ENCODE measurements at regions not wholly inside any gene's neighbourhood (a gene's known extent, or its start where the extent isn't known, plus 50 kb on each side); places are given as distances from the start of the nearest gene placed in this dataset.

- Histone ChIP-seq H3K27ac (no peak overlapping the region), H3K36me3 (replicated peaks; ENCODE audit: insufficient read depth, low read depth) (no peaks in the 10 kb centered on the region), H3K79me2 (no peaks in the 10 kb centered on the region), H3K4me3 (no peak overlapping the region), H3K9me3 (ENCODE audit: low read depth) (no peaks in the 10 kb centered on the region), H2AFZ (no peak overlapping the region), H4K20me1 (ENCODE audit: insufficient read depth, poor library complexity, severe bottlenecking) (no peaks in the 10 kb centered on the region), H3K27me3 (no peaks in the 10 kb centered on the region), H3K9me2 (replicated peaks; ENCODE audit: insufficient read depth) (no peaks in the 10 kb centered on the region), H3K4me1 (ENCODE audit: insufficient read depth) (no peaks in the 10 kb centered on the region), H3K4me2 (no peak overlapping the region)
- DNase-seq (ENCODE audit: low spot score), result no peak
- 92% methylated on average over 6 of the region's 6 CpGs for WGBS (ENCODE audit: low lambda C conversion rate, missing lambda C conversion rate)
- no peak for TF ChIP-seq EZH2 (IDR thresholded peaks at IDR 0.05; ENCODE audit: borderline replicate concordance)
- no peak for TF ChIP-seq EZH2phosphoT487 (IDR thresholded peaks at IDR 0.05; ENCODE audit: low read depth, severe bottlenecking, unreplicated experiment)
- no peak for TF ChIP-seq CTCF (IDR thresholded peaks at IDR 0.05; ENCODE audit: poor library complexity)
These were observed 59.3 kb upstream of the ANO1 start for GRCh38 chr11:70018816-70019215.

- Histone ChIP-seq H3K4me1 (ENCODE audit: insufficient read depth) (no peaks in the 10 kb centered on the region), H3K9me2 (replicated peaks; ENCODE audit: insufficient read depth) (no peaks in the 10 kb centered on the region), H3K4me2 (no peak overlapping the region), H2AFZ (no peak overlapping the region), H3K9me3 (ENCODE audit: low read depth) (no peaks in the 10 kb centered on the region), H3K27me3 (no peaks in the 10 kb centered on the region), H3K36me3 (replicated peaks; ENCODE audit: insufficient read depth, low read depth) (no peaks in the 10 kb centered on the region), H3K27ac (no peak overlapping the region), H4K20me1 (ENCODE audit: insufficient read depth, poor library complexity, severe bottlenecking) (no peaks in the 10 kb centered on the region), H3K79me2 (no peaks in the 10 kb centered on the region), H3K4me3 (no peak overlapping the region)
- DNase-seq (ENCODE audit: low spot score), result no peak
- TF ChIP-seq CTCF (IDR thresholded peaks at IDR 0.05; ENCODE audit: poor library complexity) (no peak), EZH2phosphoT487 (IDR thresholded peaks at IDR 0.05; ENCODE audit: low read depth, severe bottlenecking, unreplicated experiment) (no peak), EZH2 (IDR thresholded peaks at IDR 0.05; ENCODE audit: borderline replicate concordance) (no peak)
- 73% methylated on average over 8 of the region's 8 CpGs for WGBS (ENCODE audit: low lambda C conversion rate, missing lambda C conversion rate)
These were observed 58.5 kb upstream of the ANO1 start for GRCh38 chr11:70019576-70020011.

DNA sequence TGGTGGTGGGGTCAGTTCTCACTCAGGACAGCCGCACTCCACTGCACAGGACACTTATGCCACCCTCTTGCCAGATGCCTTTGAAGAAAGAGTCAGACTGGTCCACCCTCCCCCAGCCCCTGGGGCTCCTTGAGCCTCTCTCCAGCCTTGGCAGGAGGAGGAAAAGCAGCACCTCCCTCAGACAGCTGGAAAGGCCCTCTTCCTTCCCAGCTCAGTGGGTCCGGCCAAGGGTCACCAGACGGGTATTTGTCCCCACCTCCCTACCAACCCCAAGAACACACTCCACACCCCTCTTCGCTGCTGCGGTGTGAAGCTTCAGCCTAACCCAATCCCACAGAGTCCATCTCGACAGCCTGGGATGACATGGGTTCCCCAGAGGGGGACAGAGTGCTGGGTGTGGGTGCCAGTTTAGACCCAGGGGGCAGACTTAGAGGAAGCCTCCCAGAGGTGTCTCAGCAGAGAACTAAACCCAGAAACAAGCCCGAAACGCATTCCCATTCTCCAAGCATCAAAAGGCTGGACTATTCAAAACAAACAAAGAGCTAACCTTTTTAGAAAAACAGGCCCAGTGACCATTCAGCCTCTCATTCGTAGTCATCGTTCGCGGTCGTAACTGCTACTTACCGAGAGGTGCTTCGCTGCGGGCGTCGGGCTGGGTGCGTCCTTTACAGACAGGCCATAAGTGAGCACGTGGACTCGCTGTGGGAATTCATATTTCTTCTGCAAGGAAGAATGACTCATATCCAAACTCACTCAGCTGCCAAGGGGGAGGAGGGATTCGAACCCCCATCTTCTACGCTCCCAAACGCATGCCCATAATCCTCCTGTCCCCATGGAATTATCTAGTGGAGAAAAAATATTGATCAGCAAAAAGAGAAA is 57.5 kb upstream of the ANO1 start:
- 89% methylated on average over 24 of the region's 24 CpGs for WGBS (ENCODE audit: low lambda C conversion rate, missing lambda C conversion rate)
- Histone ChIP-seq H4K20me1 (ENCODE audit: insufficient read depth, poor library complexity, severe bottlenecking) (no peaks in the 10 kb centered on the region), H3K79me2 (no peaks in the 10 kb centered on the region), H3K4me3 (no peak overlapping the region), H3K27ac (no peak overlapping the region), H3K9me2 (replicated peaks; ENCODE audit: insufficient read depth) (no peaks in the 10 kb centered on the region), H3K36me3 (replicated peaks; ENCODE audit: insufficient read depth, low read depth) (no peaks in the 10 kb centered on the region), H3K4me2 (no peak overlapping the region), H3K4me1 (ENCODE audit: insufficient read depth) (no peaks in the 10 kb centered on the region), H2AFZ (no peak overlapping the region), H3K27me3 (no peaks in the 10 kb centered on the region), H3K9me3 (ENCODE audit: low read depth) (no peaks in the 10 kb centered on the region)
- no peak for DNase-seq (ENCODE audit: low spot score)
- no peak for TF ChIP-seq EZH2phosphoT487 (IDR thresholded peaks at IDR 0.05; ENCODE audit: low read depth, severe bottlenecking, unreplicated experiment)
- no peak for TF ChIP-seq EZH2 (IDR thresholded peaks at IDR 0.05; ENCODE audit: borderline replicate concordance)
- no peak for TF ChIP-seq CTCF (IDR thresholded peaks at IDR 0.05; ENCODE audit: poor library complexity)

Data from hepatocyte (in vitro differentiated cells).